Mesodermal cell (in vitro differentiated cells): ENCODE measurements at regions not wholly inside any gene's neighbourhood (a gene's known extent, or its start where the extent isn't known, plus 50 kb on each side); places are given as distances from the start of the nearest gene placed in this dataset.
"Not testable (repeated sequence)": the region's sequence is repeated elsewhere in the genome, so short reads cannot be mapped to it uniquely, and the experiment has no call there.

Experiments
- H3K27ac ChIP-seq: 2 replicates; pipeline ENCODE4 v1.7.0; 2013; ENCODE audit warnings: mild to moderate bottlenecking, low read depth, low read length, moderate library complexity; ENCODE audit not compliant: severe bottlenecking
- H3K36me3 ChIP-seq: 2 replicates; pipeline ENCODE4 v1.7.1; 2013; ENCODE audit warnings: mild to moderate bottlenecking, low read length, moderate library complexity; ENCODE audit not compliant: control insufficient read depth, insufficient read depth
- H3K4me1 ChIP-seq: one replicate; pipeline ENCODE4 v1.7.1; 2013; ENCODE audit warnings: mild to moderate bottlenecking, low read length; ENCODE audit not compliant: insufficient read depth, control insufficient read depth, poor library complexity, severe bottlenecking
- H3K4me3 ChIP-seq: 2 replicates; pipeline ENCODE4 v1.7.0; 2013; ENCODE audit warnings: low read length, control low read depth, mild to moderate bottlenecking; ENCODE audit not compliant: insufficient read depth, poor library complexity, severe bottlenecking; ENCODE audit errors: extremely low read depth
- H3K9me3 ChIP-seq: 2 replicates; pipeline ENCODE4 v1.7.1; 2013; ENCODE audit warnings: mild to moderate bottlenecking, low read length, moderate library complexity; ENCODE audit not compliant: control insufficient read depth
- WGBS, 2 experiments: methylation state at CpG; one replicate each; pipeline ENCODE4 v1.1.5; 2013; ENCODE audit warnings: missing lambda C conversion rate in 2 of 2; ENCODE audit not compliant: insufficient coverage in 2 of 2; 5-methylcytosine and 5-hydroxymethylcytosine counted together

- not testable (repeated sequence) for H3K4me1 ChIP-seq, H3K4me3 ChIP-seq, H3K9me3 ChIP-seq, H3K27ac ChIP-seq, H3K36me3 ChIP-seq
- WGBS, 2 experiments, result 67 to 92% methylated on average over 1 to 2 of the region's 5 CpGs
These were observed 244.7 kb upstream of the PRKCQ start for GRCh38 chr10:6824793-6825192.

GRCh38 chr10:6823770-6824169 lies 243.7 kb upstream of the PRKCQ start:
- H3K4me1 ChIP-seq, result no peaks in the 10 kb centered on the region
- no peak overlapping the region for H3K4me3 ChIP-seq
- H3K27ac ChIP-seq, result no peak overlapping the region
- no peaks in the 10 kb centered on the region for H3K9me3 ChIP-seq
- WGBS, 2 experiments, result 20% methylated on average over 1 of the region's 1 CpG; no CpG with 5 or more reads in 1 of the 2 experiments
- no peaks in the 10 kb centered on the region for H3K36me3 ChIP-seq

- H3K27ac ChIP-seq, result no peak overlapping the region
- H3K36me3 ChIP-seq, result no peaks in the 10 kb centered on the region
- WGBS, 2 experiments, result 80 to 90% methylated on average over 9 to 10 of the region's 10 CpGs
- H3K4me1 ChIP-seq, result no peaks in the 10 kb centered on the region
- no peak overlapping the region for H3K4me3 ChIP-seq
- no peaks in the 10 kb centered on the region for H3K9me3 ChIP-seq
These were observed 239.2 kb upstream of the PRKCQ start for GRCh38 chr10:6819301-6819700.

- Histone ChIP-seq H3K36me3 (no peaks in the 10 kb centered on the region), H3K4me3 (no peak overlapping the region), H3K4me1 (no peaks in the 10 kb centered on the region), H3K27ac (no peak overlapping the region), H3K9me3 (no peaks in the 10 kb centered on the region)
- 60 to 100% methylated on average over 1 to 2 of the region's 4 CpGs for WGBS, 2 experiments
These were observed 237.7 kb upstream of the PRKCQ start for GRCh38 chr10:6817770-6818169.

GRCh38 chr10:6815346-6815745 lies 235.3 kb upstream of the PRKCQ start:
- no peaks in the 10 kb centered on the region for H3K9me3 ChIP-seq
- H3K27ac ChIP-seq, result no peak overlapping the region
- 88 to 90% methylated on average over 2 of the region's 3 CpGs for WGBS, 2 experiments
- H3K36me3 ChIP-seq, result no peaks in the 10 kb centered on the region
- H3K4me1 ChIP-seq, result no peaks in the 10 kb centered on the region
- no peak overlapping the region for H3K4me3 ChIP-seq

- no peaks in the 10 kb centered on the region for H3K36me3 ChIP-seq
- no peak overlapping the region for H3K27ac ChIP-seq
- 0 to 33% methylated on average over 1 of the region's 2 CpGs for WGBS, 2 experiments
- H3K4me3 ChIP-seq, result no peak overlapping the region
- H3K4me1 ChIP-seq, result no peaks in the 10 kb centered on the region
- H3K9me3 ChIP-seq, result no peaks in the 10 kb centered on the region
These were observed 233.8 kb upstream of the PRKCQ start for GRCh38 chr10:6813856-6814255.

GRCh38 chr10:6813306-6813705 lies 233.2 kb upstream of the PRKCQ start:
- WGBS, 2 experiments, result 79 to 80% methylated on average over 1 to 3 of the region's 3 CpGs
- Histone ChIP-seq H3K4me3 (no peak overlapping the region), H3K4me1 (no peaks in the 10 kb centered on the region), H3K36me3 (no peaks in the 10 kb centered on the region), H3K27ac (no peak overlapping the region), H3K9me3 (no peaks in the 10 kb centered on the region)

GRCh38 chr10:6811153-6811552 lies 231.1 kb upstream of the PRKCQ start:
- WGBS, 2 experiments, result 95 to 96% methylated on average over 2 of the region's 3 CpGs
- H3K4me3 ChIP-seq, result no peak overlapping the region
- H3K36me3 ChIP-seq, result no peaks in the 10 kb centered on the region

GRCh38 chr10:6803427-6803783 lies 223.3 kb upstream of the PRKCQ start:
- Histone ChIP-seq H3K4me1 (no peaks in the 10 kb centered on the region), H3K4me3 (no peak overlapping the region), H3K27ac (no peak overlapping the region), H3K9me3 (no peaks in the 10 kb centered on the region), H3K36me3 (no peaks in the 10 kb centered on the region)
- no CpG with 5 or more reads among the region's 1 CpG for WGBS, 2 experiments

More at GRCh38 chr10:6811153-6811552, 231.1 kb upstream of the PRKCQ start:
- Histone ChIP-seq H3K27ac (no peak overlapping the region), H3K4me1 (no peaks in the 10 kb centered on the region), H3K9me3 (no peaks in the 10 kb centered on the region)

GRCh38 chr10:6802759-6803426 lies 222.8 kb upstream of the PRKCQ start:
- 50 to 53% methylated on average over 2 to 3 of the region's 6 CpGs for WGBS, 2 experiments
- no peak overlapping the region for H3K4me3 ChIP-seq
- H3K27ac ChIP-seq, result no peak overlapping the region

GRCh38 chr10:6796231-6796630 lies 216.2 kb upstream of the PRKCQ start:
- H3K4me3 ChIP-seq, result no peak overlapping the region
- no peaks in the 10 kb centered on the region for H3K4me1 ChIP-seq
- no peaks in the 10 kb centered on the region for H3K9me3 ChIP-seq
- WGBS, 2 experiments, result 63 to 88% methylated on average over 3 of the region's 3 CpGs
- no peak overlapping the region for H3K27ac ChIP-seq
- no peaks in the 10 kb centered on the region for H3K36me3 ChIP-seq

More at GRCh38 chr10:6802759-6803426, 222.8 kb upstream of the PRKCQ start:
- Histone ChIP-seq H3K4me1 (no peaks in the 10 kb centered on the region), H3K36me3 (no peaks in the 10 kb centered on the region), H3K9me3 (no peaks in the 10 kb centered on the region)
